ENCODE measurements at regions not wholly inside any gene's neighbourhood (a gene's known extent, or its start where the extent isn't known, plus 50 kb on each side); places are given as distances from the start of the nearest gene placed in this dataset.

DNA sequence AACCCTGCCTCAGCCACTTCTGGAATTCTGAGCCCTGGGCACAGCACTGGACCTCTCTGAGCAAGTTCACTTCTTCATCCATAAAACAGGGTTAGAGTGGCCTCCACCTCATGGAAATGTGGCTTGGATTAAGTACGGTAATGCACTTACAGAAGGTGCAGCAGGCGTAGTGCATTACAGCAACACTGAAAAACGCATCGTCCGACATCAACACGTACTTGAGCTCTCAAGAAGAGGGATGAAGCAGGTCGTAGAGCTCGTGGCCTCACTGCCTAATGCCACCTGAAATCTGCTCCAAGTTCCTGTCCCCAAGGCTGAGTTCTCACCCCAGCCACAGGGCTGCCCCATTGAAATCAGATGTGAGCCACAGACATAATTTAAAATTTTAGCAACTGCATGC is 650.1 kb downstream of the NPHP4 start:
- DNase-seq = no peak
- Mint-ChIP-seq H3K9me3 (peaks cover 3% of the 10 kb centered on the region), H3K36me3 (no peaks in the 10 kb centered on the region), H3K27ac (no peak overlapping the region), H3K4me3 (no peak overlapping the region), H3K4me1 (peaks cover 19% of the 10 kb centered on the region), H3K27me3 (no peaks in the 10 kb centered on the region)

DNA sequence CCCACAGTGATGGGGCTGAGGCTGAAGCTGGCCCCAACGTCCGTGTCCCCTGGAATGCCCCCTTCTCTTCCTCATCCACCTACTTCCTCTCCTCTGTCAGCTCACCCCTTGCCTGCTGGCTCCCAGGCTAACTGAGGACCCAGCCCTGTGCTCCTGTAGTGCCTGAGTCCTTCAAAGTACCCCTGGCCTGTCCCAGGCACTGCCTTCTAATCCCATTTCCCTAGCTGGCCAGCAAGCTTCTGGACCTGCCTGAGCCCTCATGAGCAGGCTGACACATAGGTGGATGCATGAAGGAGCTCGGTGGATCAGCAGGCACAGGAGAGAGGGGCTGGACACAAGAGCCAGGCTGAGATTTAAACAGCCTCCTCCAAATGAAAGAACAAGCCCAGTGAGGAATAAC is 650.8 kb downstream of the NPHP4 start:
- no peak overlapping the region for H3K27ac Mint-ChIP-seq
- no peaks in the 10 kb centered on the region for H3K36me3 Mint-ChIP-seq
- H3K4me3 Mint-ChIP-seq = no peak overlapping the region
- peaks cover 24% of the 10 kb centered on the region for H3K4me1 Mint-ChIP-seq
- no peaks in the 10 kb centered on the region for H3K27me3 Mint-ChIP-seq
- no peaks in the 10 kb centered on the region for H3K9me3 Mint-ChIP-seq
- DNase-seq = no peak

DNA sequence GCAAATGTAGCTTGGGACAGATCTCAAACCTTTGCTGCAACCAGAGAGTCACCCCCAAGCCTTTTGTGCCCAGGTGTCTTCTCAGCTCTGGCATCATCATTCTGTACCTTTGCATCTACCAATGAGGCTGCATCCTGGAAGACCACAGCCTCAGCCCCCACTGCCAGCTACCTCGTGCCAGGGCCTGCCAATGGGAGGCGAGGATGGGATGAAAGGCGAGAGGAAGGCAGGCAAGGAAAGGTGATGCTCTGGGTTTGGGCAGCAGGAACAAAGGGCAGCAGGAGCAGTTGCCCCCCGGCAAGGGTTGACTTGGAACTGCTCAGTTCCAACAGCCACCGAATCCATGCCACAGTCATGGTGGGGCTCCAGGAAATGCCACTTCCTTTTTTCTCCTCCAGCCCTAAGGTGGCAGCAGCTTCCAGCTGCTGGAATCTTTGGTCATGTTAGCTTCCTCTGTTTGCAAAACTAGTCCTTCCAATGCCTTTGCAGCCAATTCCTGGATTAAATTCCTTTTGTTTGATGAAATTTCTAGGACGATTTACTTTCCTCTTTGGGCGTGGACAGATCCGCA is 651.6 kb downstream of the NPHP4 start:
- Mint-ChIP-seq H3K36me3 (no peaks in the 10 kb centered on the region), H3K9me3 (no peaks in the 10 kb centered on the region), H3K4me3 (no peak overlapping the region), H3K27me3 (no peaks in the 10 kb centered on the region), H3K27ac (no peak overlapping the region), H3K4me1 (peaks cover 25% of the 10 kb centered on the region)
- DNase-seq = no peak

DNA sequence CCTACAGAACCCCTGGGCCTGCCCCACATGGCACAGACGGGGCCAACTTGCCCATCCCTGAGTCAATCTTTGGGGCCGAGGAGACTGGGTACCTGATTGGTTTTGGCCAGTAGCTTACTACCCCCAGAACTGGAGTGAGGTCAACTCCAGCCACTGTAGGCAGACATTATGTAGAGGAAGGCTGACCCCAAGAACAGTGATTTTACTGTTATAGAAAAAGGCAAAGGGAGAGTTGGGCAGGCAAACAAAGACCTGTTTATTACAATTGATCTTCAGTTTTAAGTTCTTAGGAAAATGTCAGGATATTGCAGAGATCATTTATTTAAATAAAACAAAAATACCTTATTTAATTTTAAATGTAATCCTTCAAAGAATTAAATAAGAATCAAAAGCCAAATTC is 653.8 kb downstream of the NPHP4 start:
- Mint-ChIP-seq H3K9me3 (peaks cover 3% of the 10 kb centered on the region), H3K4me1 (peaks cover 25% of the 10 kb centered on the region), H3K27ac (no peak overlapping the region)

DNA sequence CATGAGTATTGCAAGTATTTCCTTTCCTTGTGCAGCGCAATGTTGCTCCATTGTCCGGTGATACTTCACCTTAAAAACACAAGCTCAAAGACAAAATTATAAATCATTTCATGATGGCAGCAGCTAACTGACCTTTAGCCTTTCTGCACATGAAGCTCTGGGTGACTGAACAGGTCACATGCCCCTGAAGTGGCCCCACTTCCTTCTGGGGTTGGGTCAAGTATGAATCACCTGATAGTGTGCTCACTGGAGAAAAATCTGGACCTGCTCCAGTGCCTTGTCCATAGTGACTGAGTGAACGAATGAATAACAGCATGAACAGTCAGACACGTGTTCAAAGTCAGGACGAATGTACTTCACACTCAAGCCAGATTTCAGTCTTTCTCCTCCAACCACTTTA is 658.9 kb downstream of the NPHP4 start:
- H3K36me3 Mint-ChIP-seq = peaks cover 3% of the 10 kb centered on the region
- no peaks in the 10 kb centered on the region for H3K27me3 Mint-ChIP-seq
- peaks cover 14% of the 10 kb centered on the region for H3K9me3 Mint-ChIP-seq
- no peak overlapping the region for H3K27ac Mint-ChIP-seq
- H3K4me3 Mint-ChIP-seq = no peak overlapping the region
- DNase-seq = no peak
- peaks cover 47% of the 10 kb centered on the region for H3K4me1 Mint-ChIP-seq

More for the DNA sequence above, 653.8 kb downstream of the NPHP4 start:
- no peak for DNase-seq
- H3K4me3 Mint-ChIP-seq = no peak overlapping the region
- no peaks in the 10 kb centered on the region for H3K27me3 Mint-ChIP-seq
- no peaks in the 10 kb centered on the region for H3K36me3 Mint-ChIP-seq

DNA sequence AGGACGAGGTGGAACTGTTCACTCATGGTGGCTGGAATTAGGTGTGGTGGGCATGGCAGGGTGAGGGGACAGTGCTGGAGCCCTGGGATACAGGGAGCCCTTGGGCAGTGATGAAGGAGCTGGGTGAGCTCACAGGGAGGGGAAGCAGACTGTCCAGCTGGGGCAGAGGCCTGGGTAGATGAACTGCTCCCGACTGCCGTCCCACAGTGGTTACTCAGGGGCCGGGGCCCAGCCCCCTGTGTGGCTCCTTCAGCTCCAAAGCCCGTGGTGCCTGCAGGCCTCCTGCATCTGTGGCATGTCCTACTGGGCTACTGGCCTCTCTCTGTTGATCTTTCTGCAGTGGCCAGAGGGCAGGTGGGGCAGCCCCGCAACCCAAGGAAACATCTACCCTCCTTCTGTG is 661.1 kb downstream of the NPHP4 start:
- no peak for DNase-seq
- Mint-ChIP-seq H3K27me3 (no peaks in the 10 kb centered on the region), H3K27ac (no peak overlapping the region), H3K4me1 (peaks cover 30% of the 10 kb centered on the region), H3K36me3 (peaks cover 21% of the 10 kb centered on the region), H3K9me3 (peaks cover 36% of the 10 kb centered on the region), H3K4me3 (no peak overlapping the region)

DNA sequence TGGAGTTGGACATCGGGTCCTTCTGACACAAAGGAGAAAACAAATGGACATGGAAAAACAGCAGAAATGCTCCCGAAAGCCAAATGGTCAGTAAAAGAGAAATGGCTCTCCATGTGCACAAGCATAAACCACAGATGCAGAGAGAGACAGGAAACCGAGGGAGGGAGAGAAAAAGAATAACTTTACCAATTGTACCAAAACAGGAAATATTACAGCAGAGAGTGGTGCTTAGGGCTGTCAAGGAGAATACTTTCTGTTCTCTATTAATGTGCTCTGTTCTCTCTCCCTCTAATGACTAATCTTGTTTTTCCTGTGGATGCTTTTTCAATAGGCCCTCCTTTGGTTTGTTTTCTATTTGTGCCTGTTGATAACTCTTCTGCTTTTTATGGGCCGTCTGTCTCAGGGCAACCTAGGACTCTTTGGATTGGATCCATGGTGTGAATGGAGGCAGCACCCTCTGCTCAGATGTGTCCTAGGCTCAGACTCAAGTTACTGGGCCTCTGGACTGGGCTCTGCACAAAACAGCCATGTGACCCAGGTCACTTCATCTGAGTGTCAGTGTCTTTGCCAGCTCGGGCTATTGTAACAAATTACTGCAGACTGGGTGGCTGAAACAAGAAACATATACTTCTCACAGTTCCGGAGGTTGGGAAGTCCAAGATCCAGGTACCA is 663.0 kb downstream of the NPHP4 start:
- H3K27ac Mint-ChIP-seq = peak overlapping the region; percentile 85
- H3K4me1 Mint-ChIP-seq = peaks cover 32% of the 10 kb centered on the region
- no peaks in the 10 kb centered on the region for H3K27me3 Mint-ChIP-seq
- no peak for DNase-seq
- H3K4me3 Mint-ChIP-seq = no peak overlapping the region
- H3K9me3 Mint-ChIP-seq = peaks cover 37% of the 10 kb centered on the region
- peaks cover 22% of the 10 kb centered on the region for H3K36me3 Mint-ChIP-seq

DNA sequence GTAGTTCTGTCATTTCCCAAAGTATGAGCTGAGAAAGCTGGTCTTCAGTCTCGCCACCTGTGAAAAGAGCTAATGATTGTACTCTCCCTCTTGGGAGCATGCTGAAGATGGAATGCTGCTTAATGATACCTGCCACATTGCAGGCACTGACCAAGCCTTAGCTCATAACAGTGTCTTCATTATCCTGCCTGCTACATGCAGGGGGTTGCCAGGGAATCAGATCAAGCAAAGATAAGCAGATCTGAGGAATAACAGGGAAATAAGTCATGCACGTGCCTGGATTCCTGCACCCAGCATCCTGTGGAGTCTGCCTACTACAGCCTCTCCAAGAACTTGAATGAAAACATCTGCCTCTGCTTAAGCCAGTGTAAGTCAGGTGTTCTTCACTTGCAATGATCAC is 667.3 kb downstream of the NPHP4 start:
- no peak overlapping the region for H3K27ac Mint-ChIP-seq
- H3K27me3 Mint-ChIP-seq = no peaks in the 10 kb centered on the region
- H3K36me3 Mint-ChIP-seq = peaks cover 24% of the 10 kb centered on the region
- peaks cover 42% of the 10 kb centered on the region for H3K9me3 Mint-ChIP-seq
- DNase-seq = no peak
- peaks cover 20% of the 10 kb centered on the region for H3K4me1 Mint-ChIP-seq
- H3K4me3 Mint-ChIP-seq = no peak overlapping the region

DNA sequence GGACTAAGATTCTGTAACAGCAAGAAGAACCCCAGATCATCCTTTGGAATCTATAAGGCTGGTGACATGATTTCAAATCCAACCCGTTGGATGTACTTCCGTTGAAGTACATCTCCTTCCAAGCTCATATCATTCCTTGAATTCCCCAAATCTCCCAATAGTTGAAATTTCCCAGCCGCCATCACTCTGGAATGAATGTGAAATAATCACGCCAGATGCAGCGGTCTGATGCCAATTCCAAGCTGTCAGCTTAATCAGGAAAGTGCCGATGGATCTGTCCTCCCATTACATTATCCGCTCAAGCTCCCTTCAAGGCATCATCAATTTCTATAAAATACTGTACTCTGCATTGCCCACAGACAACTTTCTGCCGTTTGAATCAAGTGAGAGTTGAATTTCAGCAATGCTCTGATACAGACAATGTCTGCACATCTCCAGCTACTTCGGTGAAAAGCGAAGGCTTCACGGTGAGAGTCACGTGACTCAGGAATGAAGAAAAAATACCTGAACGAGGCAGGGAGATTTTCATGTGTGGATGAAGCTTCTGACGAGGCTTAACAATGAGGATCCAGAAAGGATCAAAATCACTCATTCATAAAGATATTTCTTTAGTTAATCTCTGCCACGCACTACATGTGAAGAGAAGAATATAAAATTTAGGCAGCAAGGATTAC is 663.9 kb downstream of the AJAP1 start:
- H3K4me3 Mint-ChIP-seq = no peak overlapping the region
- H3K9me3 Mint-ChIP-seq = peaks cover 8% of the 10 kb centered on the region
- no peaks in the 10 kb centered on the region for H3K4me1 Mint-ChIP-seq
- H3K36me3 Mint-ChIP-seq = peaks cover 2% of the 10 kb centered on the region
- H3K27me3 Mint-ChIP-seq = no peaks in the 10 kb centered on the region
- H3K27ac Mint-ChIP-seq = no peak overlapping the region
- DNase-seq = no peak

DNA sequence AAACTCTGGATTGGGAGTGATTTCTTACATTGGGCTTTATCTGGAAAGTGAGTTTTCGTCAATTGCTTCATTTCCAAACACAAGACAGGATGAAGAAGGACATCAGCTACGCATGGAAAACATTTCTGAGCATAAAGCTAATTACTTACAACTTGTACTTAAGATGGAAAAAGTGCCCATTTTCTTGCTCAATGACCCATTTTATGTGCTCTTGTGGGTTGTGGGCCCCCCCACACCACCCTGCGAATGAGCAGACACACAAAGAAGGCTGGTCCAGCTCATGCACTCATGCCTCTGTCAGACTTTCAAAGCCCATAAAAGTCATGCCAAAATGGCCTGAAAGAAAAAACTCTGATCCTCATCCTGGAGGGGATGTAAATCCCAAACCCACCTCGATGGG is 663.0 kb downstream of the AJAP1 start:
- H3K9me3 Mint-ChIP-seq = peaks cover 8% of the 10 kb centered on the region
- H3K4me1 Mint-ChIP-seq = peaks cover 1% of the 10 kb centered on the region
- DNase-seq = no peak
- no peak overlapping the region for H3K4me3 Mint-ChIP-seq
- peaks cover 2% of the 10 kb centered on the region for H3K36me3 Mint-ChIP-seq
- H3K27ac Mint-ChIP-seq = no peak overlapping the region
- H3K27me3 Mint-ChIP-seq = no peaks in the 10 kb centered on the region

DNA sequence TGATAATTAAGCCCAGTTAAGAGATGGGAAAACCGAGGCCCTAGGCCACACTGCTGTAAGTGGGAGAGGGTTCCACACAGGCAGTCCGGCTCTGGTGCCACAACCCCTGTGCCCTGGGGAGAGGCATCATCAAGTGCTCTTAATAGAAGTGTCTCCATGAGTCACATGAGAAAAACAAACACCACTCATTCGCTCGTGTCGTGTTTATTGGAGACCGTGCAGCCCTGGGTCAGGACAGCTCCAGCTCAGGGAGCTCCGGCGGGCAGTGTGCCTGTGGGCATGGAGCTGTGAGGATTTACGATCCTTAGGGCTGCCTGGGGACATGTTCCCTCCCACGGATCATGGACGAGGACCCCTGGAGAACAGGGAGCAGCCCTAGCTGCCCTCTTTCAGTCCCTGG is 658.5 kb downstream of the AJAP1 start:
- DNase-seq = no peak
- Mint-ChIP-seq H3K27me3 (no peaks in the 10 kb centered on the region), H3K4me1 (peaks cover 3% of the 10 kb centered on the region), H3K27ac (no peak overlapping the region), H3K9me3 (no peaks in the 10 kb centered on the region), H3K36me3 (no peaks in the 10 kb centered on the region), H3K4me3 (no peak overlapping the region)

DNA sequence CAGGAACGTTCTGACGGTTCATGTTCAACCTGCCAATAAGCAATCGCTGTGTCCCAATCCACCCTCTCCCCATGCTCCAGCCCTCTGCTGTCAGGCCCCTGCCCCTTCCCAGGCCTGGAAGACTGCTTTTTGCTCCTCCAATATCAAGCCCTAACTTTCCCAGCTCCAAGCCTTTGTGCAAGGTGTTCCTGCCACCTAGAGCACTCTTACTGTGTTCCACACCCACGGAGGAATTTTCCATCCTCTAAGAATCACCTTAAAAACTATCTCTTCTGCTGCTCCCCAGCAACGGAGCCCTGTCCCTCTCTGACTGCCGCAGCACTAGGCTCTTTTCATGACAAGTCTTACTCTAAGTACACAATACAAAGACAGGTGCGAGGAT is 657.9 kb downstream of the AJAP1 start:
- Mint-ChIP-seq H3K27me3 (no peaks in the 10 kb centered on the region), H3K27ac (no peak overlapping the region), H3K36me3 (no peaks in the 10 kb centered on the region), H3K4me3 (no peak overlapping the region), H3K9me3 (no peaks in the 10 kb centered on the region), H3K4me1 (peaks cover 5% of the 10 kb centered on the region)
- no peak for DNase-seq

DNA sequence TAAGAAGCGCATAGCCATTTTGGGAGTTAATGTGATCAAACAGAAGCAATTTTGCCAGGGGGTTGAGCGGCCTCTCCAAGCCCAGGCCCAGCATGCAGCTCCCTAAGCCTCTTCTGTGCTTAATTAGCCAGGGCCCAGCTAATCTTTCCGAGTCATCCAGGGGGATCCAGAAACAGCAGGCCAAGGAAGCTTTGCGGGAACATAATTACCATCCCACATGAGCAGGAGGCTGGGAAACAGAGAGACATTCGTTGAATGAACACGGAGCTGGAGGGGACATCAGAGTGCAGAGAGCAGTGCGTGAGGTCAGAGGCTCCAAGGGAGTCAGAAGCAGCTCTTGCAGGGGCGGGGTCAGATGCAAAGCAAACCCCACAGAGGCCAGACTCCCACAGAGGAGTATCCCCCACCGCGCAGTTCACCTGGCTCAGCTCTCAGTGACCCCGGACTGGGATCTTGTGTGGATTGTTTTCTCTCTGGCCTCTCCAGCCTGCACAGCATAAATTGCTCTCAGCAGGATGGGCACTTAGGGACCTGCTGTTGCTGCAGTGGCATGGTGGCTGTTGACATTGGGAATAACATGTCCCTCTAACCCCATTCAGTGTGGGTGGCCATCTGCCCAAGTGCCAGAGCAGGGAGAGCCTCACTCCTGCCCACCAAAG is 657.4 kb downstream of the AJAP1 start:
- no peaks in the 10 kb centered on the region for H3K36me3 Mint-ChIP-seq
- no peak overlapping the region for H3K4me3 Mint-ChIP-seq
- H3K4me1 Mint-ChIP-seq = peaks cover 9% of the 10 kb centered on the region
- DNase-seq = no peak
- no peak overlapping the region for H3K27ac Mint-ChIP-seq
- no peaks in the 10 kb centered on the region for H3K9me3 Mint-ChIP-seq
- H3K27me3 Mint-ChIP-seq = no peaks in the 10 kb centered on the region

DNA sequence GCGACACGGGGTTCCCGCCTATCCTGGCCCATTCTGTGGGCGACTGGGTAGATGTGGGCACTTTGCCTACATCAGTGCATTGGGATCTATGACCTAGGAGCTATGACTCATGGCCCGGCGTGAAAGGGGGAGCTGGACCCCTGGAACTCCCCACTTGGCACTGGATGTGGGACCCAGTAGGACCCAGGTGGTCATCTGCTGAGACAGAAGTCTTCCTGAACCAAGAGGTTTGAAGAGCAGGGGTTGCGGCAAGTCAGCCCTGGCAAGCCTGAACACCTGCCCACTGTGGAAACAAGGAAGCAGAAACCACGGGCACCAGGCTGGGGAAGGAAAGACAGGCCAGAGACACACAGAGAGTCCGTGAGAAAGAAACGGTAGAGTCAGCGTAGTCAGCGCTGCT is 656.7 kb downstream of the AJAP1 start:
- Mint-ChIP-seq H3K4me3 (no peak overlapping the region), H3K27me3 (no peaks in the 10 kb centered on the region), H3K27ac (no peak overlapping the region), H3K4me1 (peaks cover 10% of the 10 kb centered on the region), H3K36me3 (no peaks in the 10 kb centered on the region), H3K9me3 (no peaks in the 10 kb centered on the region)
- no peak for DNase-seq

DNA sequence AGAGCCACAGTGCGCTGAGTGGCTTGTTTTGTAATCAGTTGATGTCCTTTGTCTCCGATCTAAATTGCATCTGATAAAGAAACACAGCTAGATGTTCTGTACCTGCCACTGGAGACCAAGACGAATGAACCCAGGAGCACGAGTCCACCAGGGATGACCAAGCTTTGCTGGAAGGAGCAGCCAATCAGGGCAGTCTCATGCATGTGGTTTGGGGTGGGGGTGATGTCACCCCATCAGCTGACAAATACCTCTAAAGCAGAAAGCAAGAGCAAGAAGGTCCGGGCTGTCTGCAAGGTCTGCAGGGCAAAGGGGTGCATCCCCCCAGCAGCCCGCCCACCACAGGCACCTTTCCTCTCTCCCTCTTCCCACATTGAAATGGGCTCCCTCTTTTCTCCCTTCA is 653.8 kb downstream of the AJAP1 start:
- Mint-ChIP-seq H3K4me1 (peaks cover 10% of the 10 kb centered on the region), H3K4me3 (no peak overlapping the region), H3K27ac (no peak overlapping the region), H3K27me3 (no peaks in the 10 kb centered on the region), H3K9me3 (no peaks in the 10 kb centered on the region), H3K36me3 (no peaks in the 10 kb centered on the region)
- DNase-seq = no peak
